NK-92 treated with Interleukin-12 subunit alpha and Interleukin-12 subunit beta, amount 100 ng/mL, for 24 hours (cell line): ENCODE measurements at regions not wholly inside any gene's neighbourhood (a gene's known extent, or its start where the extent isn't known, plus 50 kb on each side); places are given as distances from the start of the nearest gene placed in this dataset.

Source experiments
- DNase-seq: peaks from one replicate; lab custom pipeline; 2025; lab: John Stamatoyannopoulos, UW

GRCh38 chr14:101066826-101067510, 163.4 kb upstream of the RTL1 start:
- no peak for DNase-seq

- no peak for DNase-seq
Observed at GRCh38 chr14:101068313-101069227, 165.0 kb upstream of the RTL1 start.

- no peak for DNase-seq
Observed at GRCh38 chr14:101069228-101069549, 165.7 kb upstream of the RTL1 start.

GRCh38 chr14:101069666-101070362, 166.3 kb upstream of the RTL1 start:
- no peak for DNase-seq

GRCh38 chr14:101070540-101071492, 167.3 kb upstream of the RTL1 start:
- DNase-seq = no peak

GRCh38 chr14:101071493-101071906, 168.0 kb upstream of the RTL1 start:
- no peak for DNase-seq

GRCh38 chr14:101072070-101072469, 168.5 kb upstream of the RTL1 start:
- DNase-seq = no peak

- DNase-seq = no peak
Observed at GRCh38 chr14:101072531-101072930, 169.0 kb upstream of the RTL1 start.

GRCh38 chr14:101072945-101073597, 169.5 kb upstream of the RTL1 start:
- peak; percentile 74 for DNase-seq

- no peak for DNase-seq
Observed at GRCh38 chr14:101073598-101073965, 170.1 kb upstream of the RTL1 start.

GRCh38 chr14:101074196-101075024, 170.9 kb upstream of the RTL1 start:
- DNase-seq = no peak

- peak; percentile 44 for DNase-seq
Observed at GRCh38 chr14:101075025-101075800, 171.7 kb upstream of the RTL1 start.

GRCh38 chr14:101075801-101076413, 172.4 kb upstream of the RTL1 start:
- no peak for DNase-seq

GRCh38 chr14:101076451-101077198, 173.1 kb upstream of the RTL1 start:
- DNase-seq = no peak

GRCh38 chr14:101077481-101078074, 174.1 kb upstream of the RTL1 start:
- DNase-seq = no peak

GRCh38 chr14:101078170-101078891, 174.8 kb upstream of the RTL1 start:
- no peak for DNase-seq

- DNase-seq = no peak
Observed at GRCh38 chr14:101078892-101079221, 175.3 kb upstream of the RTL1 start.
